HUES48 (cell line): ENCODE measurements at regions not wholly inside any gene's neighbourhood (a gene's known extent, or its start where the extent isn't known, plus 50 kb on each side); places are given as distances from the start of the nearest gene placed in this dataset.
"Not testable (repeated sequence)": the region's sequence is repeated elsewhere in the genome, so short reads cannot be mapped to it uniquely, and the experiment has no call there.

Experiments
- H3K27ac ChIP-seq: one replicate; pipeline ENCODE4 v1.7.0; 2013; ENCODE audit warnings: low read depth, low read length, inconsistent platforms
- H3K27me3 ChIP-seq: 2 replicates; pipeline ENCODE4 v1.6.1; 2013; ENCODE audit warnings: mild to moderate bottlenecking, low read length; ENCODE audit not compliant: control insufficient read depth, insufficient read depth
- H3K36me3 ChIP-seq: 2 replicates; pipeline ENCODE4 v1.6.1; 2013; ENCODE audit warnings: low read length; ENCODE audit not compliant: control insufficient read depth, insufficient read depth
- H3K4me1 ChIP-seq: 2 replicates; pipeline ENCODE4 v1.6.1; 2013; ENCODE audit warnings: mild to moderate bottlenecking, low read length; ENCODE audit not compliant: control insufficient read depth, insufficient read depth
- H3K4me3 ChIP-seq: 2 replicates; pipeline ENCODE4 v1.5.1; 2013; ENCODE audit warnings: mild to moderate bottlenecking, low read depth, low read length
- H3K9ac ChIP-seq: 2 replicates; pipeline ENCODE4 v1.6.1; 2013; ENCODE audit warnings: mild to moderate bottlenecking, low read depth, low read length, moderate library complexity
- H3K9me3 ChIP-seq: 2 replicates; pipeline ENCODE4 v1.6.1; 2013; ENCODE audit warnings: low read length; ENCODE audit not compliant: control insufficient read depth, insufficient read depth

DNA sequence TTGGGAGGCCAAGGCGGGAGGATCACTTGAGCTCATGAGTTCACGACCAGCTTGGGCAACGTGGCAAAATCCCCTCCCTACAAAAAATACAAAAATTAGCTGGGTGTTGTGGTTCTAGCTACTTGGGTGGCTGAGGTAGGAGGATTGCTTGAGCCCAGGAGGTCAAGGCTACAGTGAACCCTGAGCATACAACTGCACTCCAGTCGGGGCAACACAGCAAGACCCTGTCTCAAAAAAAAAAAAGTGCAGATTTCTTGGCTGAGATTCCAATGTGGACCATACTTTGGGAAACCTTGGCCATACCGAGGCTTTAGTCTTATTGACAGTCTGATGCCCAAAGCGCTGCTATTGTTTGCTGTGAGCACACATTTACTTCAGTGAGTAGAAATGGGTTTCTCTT, 113.6 kb upstream of the CLINT1 start:
- Histone ChIP-seq H3K4me1 (peaks cover 9% of the 10 kb centered on the region), H3K36me3 (no peaks in the 10 kb centered on the region), H3K9me3 (no peaks in the 10 kb centered on the region), H3K27me3 (no peaks in the 10 kb centered on the region), H3K27ac (no peak overlapping the region), H3K9ac (no peak overlapping the region), H3K4me3 (no peak overlapping the region)

GRCh38 chr5:157971571-157972216, 112.7 kb upstream of the CLINT1 start:
- no peak overlapping the region for H3K4me3 ChIP-seq
- no peak overlapping the region for H3K9ac ChIP-seq
- peak overlapping the region; percentile 33 for H3K27ac ChIP-seq
- H3K9me3 ChIP-seq: no peaks in the 10 kb centered on the region
- H3K36me3 ChIP-seq: no peaks in the 10 kb centered on the region
- peaks cover 10% of the 10 kb centered on the region for H3K4me1 ChIP-seq
- no peaks in the 10 kb centered on the region for H3K27me3 ChIP-seq

GRCh38 chr5:157968570-157968969, 109.6 kb upstream of the CLINT1 start:
- H3K9me3 ChIP-seq, H3K27me3 ChIP-seq, H3K4me3 ChIP-seq, H3K27ac ChIP-seq, H3K9ac ChIP-seq, H3K36me3 ChIP-seq: not testable (repeated sequence)
- peaks cover 28% of the 10 kb centered on the region for H3K4me1 ChIP-seq

GRCh38 chr5:157965989-157966388, 107.0 kb upstream of the CLINT1 start:
- peak overlapping the region; percentile 36 for H3K27ac ChIP-seq
- H3K36me3 ChIP-seq: no peaks in the 10 kb centered on the region
- peak overlapping the region; percentile 36; the same call in 1 of the 2 replicates for H3K9ac ChIP-seq
- H3K27me3 ChIP-seq: no peaks in the 10 kb centered on the region
- H3K4me3 ChIP-seq: no peak overlapping the region
- H3K9me3 ChIP-seq: no peaks in the 10 kb centered on the region
- H3K4me1 ChIP-seq: peaks cover 19% of the 10 kb centered on the region

DNA sequence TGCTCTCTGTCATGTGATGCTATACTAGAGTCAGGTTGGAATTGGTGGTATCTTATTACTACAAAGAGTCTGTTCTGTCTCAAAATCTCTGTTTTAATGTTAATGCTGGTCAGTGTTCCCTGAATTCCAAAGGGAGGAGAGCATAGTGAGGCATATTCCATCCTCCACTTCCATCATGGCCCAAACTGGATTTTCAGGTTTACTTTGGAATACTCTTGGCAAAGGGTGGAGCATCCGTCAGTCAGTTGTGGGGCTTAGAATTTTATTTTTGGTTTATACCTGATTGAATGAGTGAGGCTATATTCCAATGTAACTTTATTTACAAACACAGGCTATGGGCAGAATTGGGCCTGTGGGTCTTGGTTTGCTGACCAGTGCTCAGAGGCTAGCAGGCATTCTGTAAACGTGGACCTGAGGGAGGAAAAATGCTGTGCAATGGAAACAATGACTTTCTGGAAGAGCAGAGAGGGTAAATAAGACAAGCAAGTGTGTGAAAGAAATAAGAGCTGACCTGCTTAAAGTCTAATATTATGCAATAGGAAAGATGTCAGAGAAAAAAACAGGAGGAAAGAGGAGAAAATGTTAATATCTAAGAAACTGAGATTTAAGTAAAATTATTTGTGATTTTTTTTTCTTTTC, 106.2 kb upstream of the CLINT1 start:
- peak overlapping the region; percentile 36 for H3K9ac ChIP-seq
- H3K9me3 ChIP-seq: no peaks in the 10 kb centered on the region
- no peaks in the 10 kb centered on the region for H3K27me3 ChIP-seq
- H3K36me3 ChIP-seq: no peaks in the 10 kb centered on the region
- peak overlapping the region; percentile 31; the same call in 1 of the 2 replicates for H3K4me3 ChIP-seq
- H3K4me1 ChIP-seq: peaks cover 19% of the 10 kb centered on the region
- H3K27ac ChIP-seq: peak overlapping the region; percentile 63

- no peaks in the 10 kb centered on the region for H3K27me3 ChIP-seq
- H3K9me3 ChIP-seq: no peaks in the 10 kb centered on the region
- no peak overlapping the region for H3K27ac ChIP-seq
- H3K9ac ChIP-seq: no peak overlapping the region
- H3K4me3 ChIP-seq: no peak overlapping the region
- peaks cover 19% of the 10 kb centered on the region for H3K4me1 ChIP-seq
- no peaks in the 10 kb centered on the region for H3K36me3 ChIP-seq
Measured at GRCh38 chr5:157963761-157964160, 104.8 kb upstream of the CLINT1 start.

- Histone ChIP-seq H3K4me3 (no peak overlapping the region), H3K4me1 (peaks cover 19% of the 10 kb centered on the region), H3K27me3 (no peaks in the 10 kb centered on the region), H3K9me3 (no peaks in the 10 kb centered on the region), H3K36me3 (no peaks in the 10 kb centered on the region), H3K9ac (no peak overlapping the region), H3K27ac (no peak overlapping the region)
Measured at GRCh38 chr5:157963244-157963643, 104.3 kb upstream of the CLINT1 start.

DNA sequence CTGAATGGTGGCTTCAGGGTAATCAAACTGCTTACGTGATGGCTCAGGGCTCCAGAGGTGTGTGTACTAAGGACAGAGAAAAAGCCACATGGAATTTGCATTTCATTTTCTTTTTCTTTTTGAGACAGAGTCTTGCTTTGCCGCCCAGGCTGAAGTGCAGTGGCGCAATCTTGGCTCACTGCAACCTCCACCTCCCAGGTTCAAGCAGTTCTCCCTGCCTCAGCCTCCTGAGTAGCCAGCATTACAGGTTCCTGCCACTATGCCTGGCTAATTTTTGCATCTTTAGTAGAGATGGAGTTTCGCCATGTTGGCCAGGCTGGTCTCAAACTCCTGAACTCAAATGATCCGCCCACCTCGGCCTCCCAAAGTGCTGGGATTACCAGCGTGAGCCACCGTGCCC, 103.7 kb upstream of the CLINT1 start:
- H3K4me1 ChIP-seq: peaks cover 19% of the 10 kb centered on the region
- H3K27ac ChIP-seq, H3K9ac ChIP-seq, H3K27me3 ChIP-seq, H3K9me3 ChIP-seq, H3K4me3 ChIP-seq, H3K36me3 ChIP-seq: not testable (repeated sequence)

DNA sequence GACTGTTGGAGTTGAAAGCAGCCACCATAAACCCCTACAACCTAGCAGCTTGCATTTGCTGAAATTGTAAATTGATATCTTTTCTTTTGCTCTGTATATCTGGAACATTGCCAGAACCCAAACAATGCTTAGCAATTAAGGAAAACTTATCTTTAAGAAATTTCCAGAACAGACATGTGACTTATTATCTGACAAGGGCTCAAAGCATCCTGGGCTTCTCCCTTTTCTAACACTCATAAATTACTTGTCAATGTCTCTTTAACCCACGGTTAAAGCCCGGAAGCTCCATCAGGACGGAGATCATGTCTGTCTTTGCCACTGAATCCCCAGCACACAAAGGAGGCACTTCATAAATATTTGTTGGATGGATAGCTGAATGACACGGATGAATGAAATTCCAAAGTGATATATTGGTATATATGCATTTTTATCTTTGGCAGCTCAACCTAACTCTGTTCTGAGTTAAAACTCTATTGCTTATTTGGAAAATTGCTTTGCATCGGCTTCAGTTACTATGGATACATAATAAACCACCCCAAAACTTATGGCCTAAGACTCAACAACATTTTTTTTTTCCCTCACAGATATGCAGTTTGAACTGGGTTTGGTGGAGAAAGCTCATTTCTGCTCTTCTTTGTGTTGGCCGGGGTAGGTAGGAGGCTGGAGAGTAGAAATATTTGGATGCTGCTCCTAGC, 103.1 kb upstream of the CLINT1 start:
- H3K36me3 ChIP-seq: no peaks in the 10 kb centered on the region
- H3K27me3 ChIP-seq: no peaks in the 10 kb centered on the region
- no peak overlapping the region for H3K27ac ChIP-seq
- no peak overlapping the region for H3K4me3 ChIP-seq
- H3K9ac ChIP-seq: no peak overlapping the region
- no peaks in the 10 kb centered on the region for H3K9me3 ChIP-seq
- H3K4me1 ChIP-seq: peaks cover 19% of the 10 kb centered on the region

DNA sequence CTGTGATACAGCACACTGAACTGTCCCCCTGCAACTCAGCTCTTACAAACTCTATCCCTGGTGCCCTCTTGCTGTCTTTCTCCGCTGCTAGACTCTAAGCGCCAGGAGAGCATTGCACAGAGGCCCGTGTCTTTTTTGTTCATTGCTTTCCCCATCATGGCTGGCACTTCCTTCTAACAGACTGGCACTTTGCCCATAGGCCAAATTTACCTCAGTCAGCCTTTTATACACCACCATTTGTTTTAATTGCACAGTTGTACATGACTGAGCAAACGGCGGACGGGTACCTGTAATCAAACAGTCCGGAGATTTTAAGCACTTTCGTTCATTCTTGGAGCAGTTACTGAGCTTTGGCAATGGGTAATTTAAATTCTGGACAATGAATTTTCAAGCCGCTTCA, 102.2 kb upstream of the CLINT1 start:
- Histone ChIP-seq H3K9ac (no peak overlapping the region), H3K4me1 (peaks cover 12% of the 10 kb centered on the region), H3K4me3 (no peak overlapping the region), H3K9me3 (no peaks in the 10 kb centered on the region), H3K27me3 (no peaks in the 10 kb centered on the region), H3K27ac (no peak overlapping the region), H3K36me3 (no peaks in the 10 kb centered on the region)

GRCh38 chr5:157959370-157959769, 100.4 kb upstream of the CLINT1 start:
- Histone ChIP-seq H3K9ac (no peak overlapping the region), H3K36me3 (no peaks in the 10 kb centered on the region), H3K9me3 (no peaks in the 10 kb centered on the region), H3K27me3 (no peaks in the 10 kb centered on the region), H3K27ac (no peak overlapping the region), H3K4me3 (no peak overlapping the region), H3K4me1 (no peaks in the 10 kb centered on the region)
